SK-N-SH treated with all-trans-retinoic acid at 6 μM for 48 hours (cell line): ENCODE measurements at regions not wholly inside any gene's neighbourhood (a gene's known extent, or its start where the extent isn't known, plus 50 kb on each side); places are given as distances from the start of the nearest gene placed in this dataset.

ENCODE experiments used
- ATAC-seq: fragments of 200-7000 bp; cut with Tn5 transposase; 3 replicates; pipeline ENCODE4 v1.9.1; 2020; ENCODE audit warnings: mild to moderate bottlenecking, moderate library complexity
- ARNTL ChIP-seq: fragments of 450-650 bp; formaldehyde crosslinking; IDR thresholded peaks from 2 replicates; pipeline ENCODE4 v1.5.0; 2020; ENCODE audit warnings: low read depth, mild to moderate bottlenecking, moderate library complexity, borderline replicate concordance
- BACH2 ChIP-seq: fragments of 250-450 bp; sonication (Bioruptor Pico); IDR thresholded peaks from 2 replicates; pipeline ENCODE4 v1.9.0; 2021; ENCODE audit warnings: mild to moderate bottlenecking, borderline replicate concordance
- CREB5 ChIP-seq: fragments of 250-450 bp; sonication (Bioruptor Pico); IDR thresholded peaks from 2 replicates; pipeline ENCODE4 v1.5.1; 2020; ENCODE audit warnings: low read depth, mild to moderate bottlenecking, moderate library complexity
- CSDC2 ChIP-seq: fragments of 250-450 bp; sonication (Bioruptor Pico); IDR thresholded peaks from 2 replicates; pipeline ENCODE4 v1.5.0; 2020; ENCODE audit warnings: mild to moderate bottlenecking, moderate library complexity
- CSRNP3 ChIP-seq: fragments of 250-450 bp; sonication (Bioruptor Pico); IDR thresholded peaks from 2 replicates; pipeline ENCODE4 v1.5.1; 2021; ENCODE audit warnings: mild to moderate bottlenecking, moderate library complexity
- ESRRG ChIP-seq: fragments of 250-450 bp; sonication (Bioruptor Pico); IDR thresholded peaks from 2 replicates; pipeline ENCODE4 v1.6.1; 2021; ENCODE audit warnings: mild to moderate bottlenecking
- GLIS3 ChIP-seq: fragments of 250-450 bp; sonication (Bioruptor Pico); IDR thresholded peaks from 2 replicates; pipeline ENCODE4 v1.5.0; 2020; ENCODE audit warnings: mild to moderate bottlenecking, moderate library complexity
- ISL1 ChIP-seq: fragments of 250-450 bp; sonication (Bioruptor Pico); IDR thresholded peaks from 2 replicates; pipeline ENCODE4 v2.1.2; 2022; ENCODE audit warnings: mild to moderate bottlenecking, moderate library complexity
- OSR1 ChIP-seq: fragments of 250-450 bp; sonication (Bioruptor Pico); IDR thresholded peaks from 2 replicates; pipeline ENCODE4 v1.8.0; 2022; ENCODE audit warnings: moderate library complexity, mild to moderate bottlenecking, inconsistent platforms
- PATZ1 ChIP-seq: fragments of 250-450 bp; sonication (Bioruptor Pico); IDR thresholded peaks from 2 replicates; pipeline ENCODE4 v1.8.0; 2020; ENCODE audit warnings: mild to moderate bottlenecking, moderate library complexity, borderline replicate concordance
- POU6F1 ChIP-seq: fragments of 250-450 bp; sonication (Bioruptor Pico); IDR thresholded peaks from 2 replicates; pipeline ENCODE4 v1.8.0; 2021; ENCODE audit warnings: low read depth, mild to moderate bottlenecking, moderate library complexity, borderline replicate concordance
- PPARA ChIP-seq: fragments of 250-450 bp; sonication (Bioruptor Pico); IDR thresholded peaks from 2 replicates; pipeline ENCODE4 v1.5.0; 2020; ENCODE audit warnings: mild to moderate bottlenecking, borderline replicate concordance
- RARB ChIP-seq: fragments of 250-450 bp; sonication (Bioruptor Pico); IDR thresholded peaks from 2 replicates; pipeline ENCODE4 v1.8.0; 2021; ENCODE audit warnings: mild to moderate bottlenecking, moderate library complexity
- SNAI2 ChIP-seq: fragments of 250-450 bp; sonication (Bioruptor Pico); IDR thresholded peaks from 2 replicates; pipeline ENCODE4 v1.5.0; 2020; ENCODE audit warnings: mild to moderate bottlenecking, moderate library complexity
- TCF4 ChIP-seq: fragments of 250-450 bp; sonication (Bioruptor Pico); IDR thresholded peaks from 2 replicates; pipeline ENCODE4 v1.8.0; 2021; ENCODE audit warnings: mild to moderate bottlenecking, moderate library complexity, borderline replicate concordance
- TOX ChIP-seq: fragments of 250-450 bp; sonication (Bioruptor Pico); IDR thresholded peaks from 2 replicates; pipeline ENCODE4 v1.8.0; 2021; ENCODE audit warnings: mild to moderate bottlenecking, moderate library complexity, borderline replicate concordance
- TSHZ2 ChIP-seq: fragments of 250-450 bp; sonication (Bioruptor Pico); IDR thresholded peaks from 2 replicates; pipeline ENCODE4 v1.5.0; 2020; ENCODE audit warnings: mild to moderate bottlenecking, moderate library complexity
- ZC3H10 ChIP-seq: fragments of 250-450 bp; sonication (Bioruptor Pico); IDR thresholded peaks from 2 replicates; pipeline ENCODE4 v1.5.1; 2021; ENCODE audit warnings: mild to moderate bottlenecking, moderate library complexity
- ZFP3 ChIP-seq: fragments of 250-450 bp; sonication (Bioruptor Pico); IDR thresholded peaks from 2 replicates; pipeline ENCODE4 v1.5.0; 2020; ENCODE audit warnings: mild to moderate bottlenecking, moderate library complexity
- ZFP30 ChIP-seq: fragments of 450-650 bp; formaldehyde crosslinking; IDR thresholded peaks from 2 replicates; pipeline ENCODE4 v1.5.0; 2022; ENCODE audit warnings: mild to moderate bottlenecking, moderate library complexity
- ZNF70 ChIP-seq: fragments of 450-650 bp; formaldehyde crosslinking; IDR thresholded peaks from 2 replicates; pipeline ENCODE4 v1.5.0; 2020; ENCODE audit warnings: mild to moderate bottlenecking, moderate library complexity
- ZNF8 ChIP-seq: fragments of 450-650 bp; formaldehyde crosslinking; IDR thresholded peaks from 2 replicates; pipeline ENCODE4 v1.5.0; 2020; ENCODE audit warnings: mild to moderate bottlenecking, moderate library complexity

GRCh38 chr2:860259-860855 lies 90.3 kb upstream of the SNTG2 start:
- ATAC-seq = no peak
- no peak for TF ChIP-seq SNAI2 (CRISPR knock-in tag)
- no peak for TF ChIP-seq TCF4 (CRISPR knock-in tag)
- TF ChIP-seq ZC3H10 (CRISPR knock-in tag) = no peak
- no peak for TF ChIP-seq TOX
- no peak for TF ChIP-seq ZNF8 (CRISPR knock-in tag)
- no peak for TF ChIP-seq ZFP30 (CRISPR knock-in tag)
- TF ChIP-seq ZFP3 (CRISPR knock-in tag) = no peak
- TF ChIP-seq ESRRG (CRISPR knock-in tag) = no peak
- TF ChIP-seq ISL1 (CRISPR knock-in tag) = no peak
- no peak for TF ChIP-seq CREB5 (CRISPR knock-in tag)
- no peak for TF ChIP-seq RARB (CRISPR knock-in tag)
- TF ChIP-seq, all 23 proteins: peak for 0

GRCh38 chr2:858646-859045 lies 92.0 kb upstream of the SNTG2 start:
- ATAC-seq = no peak
- no peak for TF ChIP-seq RARB (CRISPR knock-in tag)
- no peak for TF ChIP-seq PATZ1 (CRISPR knock-in tag)
- no peak for TF ChIP-seq ARNTL
- no peak for TF ChIP-seq ZNF8 (CRISPR knock-in tag)
- TF ChIP-seq ZNF70 (CRISPR knock-in tag) = no peak
- TF ChIP-seq BACH2 (CRISPR knock-in tag) = no peak
- no peak for TF ChIP-seq OSR1 (CRISPR knock-in tag)
- TF ChIP-seq ZC3H10 (CRISPR knock-in tag) = no peak

GRCh38 chr2:857937-858336 lies 92.7 kb upstream of the SNTG2 start:
- TF ChIP-seq ARNTL (no peak), PPARA (CRISPR knock-in tag) (no peak), CSDC2 (no peak), CSRNP3 (CRISPR knock-in tag) (no peak), ESRRG (CRISPR knock-in tag) (no peak), SNAI2 (CRISPR knock-in tag) (no peak), ZC3H10 (CRISPR knock-in tag) (no peak)
- ATAC-seq = no peak

GRCh38 chr2:857081-857480 lies 93.6 kb upstream of the SNTG2 start:
- no peak for ATAC-seq
- TF ChIP-seq OSR1 (CRISPR knock-in tag) = no peak
- no peak for TF ChIP-seq GLIS3 (CRISPR knock-in tag)
- no peak for TF ChIP-seq CSRNP3 (CRISPR knock-in tag)
- no peak for TF ChIP-seq PPARA (CRISPR knock-in tag)
- no peak for TF ChIP-seq BACH2 (CRISPR knock-in tag)
- TF ChIP-seq TCF4 (CRISPR knock-in tag) = no peak
- TF ChIP-seq RARB (CRISPR knock-in tag) = no peak
- no peak for TF ChIP-seq ZFP3 (CRISPR knock-in tag)
- TF ChIP-seq POU6F1 (CRISPR knock-in tag) = no peak
- TF ChIP-seq SNAI2 (CRISPR knock-in tag) = no peak
- TF ChIP-seq ZFP30 (CRISPR knock-in tag) = no peak
- TF ChIP-seq ISL1 (CRISPR knock-in tag) = no peak
- no peak for TF ChIP-seq ZC3H10 (CRISPR knock-in tag)
- no peak for TF ChIP-seq PATZ1 (CRISPR knock-in tag)
- no peak for TF ChIP-seq CSDC2
- no peak for TF ChIP-seq ARNTL
- TF ChIP-seq TSHZ2 (CRISPR knock-in tag) = no peak
